GM12874 (cell line): ENCODE measurements at regions not wholly inside any gene's neighbourhood (a gene's known extent, or its start where the extent isn't known, plus 50 kb on each side); places are given as distances from the start of the nearest gene placed in this dataset.

Experiments
- TF ChIP-seq, protein P1 (sequence below): IDR thresholded peaks from 2 replicates; pipeline ENCODE4 v1.5.1; 2011; ENCODE audit warnings: low read depth, mild to moderate bottlenecking, control low read depth, low read length, moderate library complexity; ENCODE audit not compliant: insufficient read depth

- TF ChIP-seq, protein P1, sequence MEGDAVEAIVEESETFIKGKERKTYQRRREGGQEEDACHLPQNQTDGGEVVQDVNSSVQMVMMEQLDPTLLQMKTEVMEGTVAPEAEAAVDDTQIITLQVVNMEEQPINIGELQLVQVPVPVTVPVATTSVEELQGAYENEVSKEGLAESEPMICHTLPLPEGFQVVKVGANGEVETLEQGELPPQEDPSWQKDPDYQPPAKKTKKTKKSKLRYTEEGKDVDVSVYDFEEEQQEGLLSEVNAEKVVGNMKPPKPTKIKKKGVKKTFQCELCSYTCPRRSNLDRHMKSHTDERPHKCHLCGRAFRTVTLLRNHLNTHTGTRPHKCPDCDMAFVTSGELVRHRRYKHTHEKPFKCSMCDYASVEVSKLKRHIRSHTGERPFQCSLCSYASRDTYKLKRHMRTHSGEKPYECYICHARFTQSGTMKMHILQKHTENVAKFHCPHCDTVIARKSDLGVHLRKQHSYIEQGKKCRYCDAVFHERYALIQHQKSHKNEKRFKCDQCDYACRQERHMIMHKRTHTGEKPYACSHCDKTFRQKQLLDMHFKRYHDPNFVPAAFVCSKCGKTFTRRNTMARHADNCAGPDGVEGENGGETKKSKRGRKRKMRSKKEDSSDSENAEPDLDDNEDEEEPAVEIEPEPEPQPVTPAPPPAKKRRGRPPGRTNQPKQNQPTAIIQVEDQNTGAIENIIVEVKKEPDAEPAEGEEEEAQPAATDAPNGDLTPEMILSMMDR: no peak
These were observed 876.3 kb downstream of the BCL11A start for GRCh38 chr2:59677158-59677557.

DNA sequence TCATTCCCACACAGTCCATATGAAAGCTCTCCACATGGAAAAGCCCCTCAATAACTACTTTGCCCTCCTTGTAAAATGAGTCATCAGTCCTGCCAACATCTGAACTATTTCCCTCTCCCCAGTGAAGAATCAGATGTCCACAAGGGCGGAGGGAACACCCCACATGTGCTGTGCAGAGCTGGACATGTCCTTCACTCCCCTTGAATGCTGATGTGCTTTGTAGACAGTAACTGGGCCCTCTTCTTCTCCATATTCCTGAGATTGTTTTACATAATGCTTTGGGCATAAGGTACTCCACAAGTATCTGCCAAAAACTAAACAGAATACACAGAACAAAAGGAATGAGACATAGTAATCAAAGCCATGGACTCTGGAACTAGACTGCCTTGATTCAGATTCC is 879.4 kb downstream of the BCL11A start:
- TF ChIP-seq, protein P1: no peak

DNA sequence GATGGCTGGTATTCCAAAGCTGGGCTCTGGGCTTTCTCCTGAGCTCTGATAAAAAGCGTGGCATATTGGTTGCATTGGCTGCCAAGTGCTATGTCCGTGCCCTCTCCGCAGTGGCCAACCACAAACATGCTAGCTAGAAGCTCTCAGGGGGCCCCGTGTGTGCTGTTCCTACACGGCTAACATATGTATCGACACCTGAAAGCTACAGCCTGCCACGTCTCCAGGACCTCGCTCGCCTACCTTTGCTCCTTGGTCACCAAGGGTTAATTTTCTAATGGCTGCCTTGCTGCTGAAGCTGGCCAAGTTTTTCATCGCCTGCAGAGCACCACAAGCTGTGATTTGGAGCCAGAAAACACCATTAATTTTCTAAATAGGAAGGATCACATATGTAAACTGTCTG is 888.4 kb downstream of the BCL11A start:
- TF ChIP-seq, protein P1: no peak

- TF ChIP-seq, protein P1: no peak
These were observed 891.2 kb downstream of the BCL11A start for GRCh38 chr2:59662127-59662861.

- TF ChIP-seq, protein P1: no peak
These were observed 893.2 kb downstream of the BCL11A start for GRCh38 chr2:59660262-59660661.

DNA sequence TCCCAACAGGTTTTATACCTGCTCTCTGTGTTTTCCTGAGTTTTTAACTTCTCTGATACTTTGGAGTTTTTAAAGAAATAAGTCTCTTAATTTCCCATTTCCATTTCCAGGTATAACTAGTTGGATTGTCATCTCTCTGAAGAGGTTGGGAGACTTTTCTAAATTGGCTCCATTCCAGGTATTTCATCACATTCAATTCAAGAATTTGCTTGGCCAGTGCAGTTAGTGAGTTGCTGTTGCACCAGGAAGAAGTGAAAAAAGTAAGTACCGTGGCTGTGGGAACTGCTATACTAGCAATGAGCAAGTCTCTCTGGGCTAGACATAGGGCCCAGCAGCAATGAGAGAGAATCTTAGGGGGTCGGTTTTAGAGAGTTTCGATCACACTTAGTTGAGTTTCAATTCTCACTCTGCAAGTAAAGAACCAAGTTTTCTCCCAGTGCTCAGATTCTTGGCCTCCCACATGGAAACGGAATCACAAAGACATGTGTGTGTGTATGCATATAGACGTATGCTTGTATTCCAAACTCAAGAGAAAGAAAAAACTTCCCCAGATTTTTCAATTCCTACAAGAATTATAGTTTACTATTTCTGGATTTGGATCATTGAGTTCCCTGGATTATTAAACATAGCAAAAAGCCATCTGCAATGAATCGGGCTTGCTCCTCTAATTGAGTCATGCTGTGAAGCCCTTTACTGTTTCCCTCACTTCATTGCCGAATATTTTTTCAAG is 894.4 kb downstream of the BCL11A start:
- TF ChIP-seq, protein P1: no peak

DNA sequence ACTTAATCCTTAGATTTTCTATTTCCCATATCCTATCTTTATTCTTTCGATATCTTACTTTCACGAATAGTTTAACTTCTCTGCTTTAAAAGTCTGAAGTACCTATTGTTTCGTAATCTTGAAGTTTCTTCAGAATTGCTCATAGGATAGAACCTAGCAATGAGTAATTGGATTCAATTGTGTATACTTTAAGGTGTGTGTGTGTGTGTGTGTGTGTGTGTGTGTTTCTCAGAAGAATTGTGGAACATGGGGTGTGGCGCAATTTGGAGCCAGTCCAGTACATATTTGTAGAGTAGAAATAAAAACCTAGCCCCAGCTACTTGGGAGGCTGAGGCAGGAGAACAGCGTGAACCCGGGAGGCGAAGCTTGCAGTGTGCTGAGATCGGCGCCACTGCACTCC is 897.6 kb downstream of the BCL11A start:
- TF ChIP-seq, protein P1: no peak
